Frontal cortex (tissue), 3 donors: ENCODE measurements at regions not wholly inside any gene's neighbourhood (a gene's known extent, or its start where the extent isn't known, plus 50 kb on each side); places are given as distances from the start of the nearest gene placed in this dataset.

Source experiments
- DNase-seq, 2 donors: peaks; one replicate each; pipeline ENCODE4 v3.0.0; 2012; ENCODE audit warnings: low spot score in 2 of 2
- FAIRE-seq: peaks from 2 replicates; lab custom pipeline; 2012; peaks lifted over from hg19 to GRCh38; lab: Jason Lieb, UNC
- donor health status: control.
- donor health status: control.
- donor health status: control.

GRCh38 chr4:156085100-156085499 is 131.4 kb upstream of the CTSO start:
- no peak for FAIRE-seq
- no peak for DNase-seq

GRCh38 chr4:156084373-156084772 is 130.7 kb upstream of the CTSO start:
- DNase-seq (no peak), FAIRE-seq (no peak)

- no peak for FAIRE-seq
- DNase-seq, result no peak
Measured at GRCh38 chr4:156073976-156074375, 120.3 kb upstream of the CTSO start.

- DNase-seq (no peak), FAIRE-seq (no peak)
Measured at GRCh38 chr4:156060661-156061060, 107.0 kb upstream of the CTSO start.

- no peak for DNase-seq
- no peak for FAIRE-seq
Measured at GRCh38 chr4:156053174-156053573, 99.5 kb upstream of the CTSO start.

- FAIRE-seq (no peak), DNase-seq (no peak)
Measured at GRCh38 chr4:156052116-156052515, 98.5 kb upstream of the CTSO start.

- DNase-seq, result no peak
- FAIRE-seq, result no peak
Measured at GRCh38 chr4:156038772-156039171, 85.1 kb upstream of the CTSO start.

GRCh38 chr4:156036496-156036895 is 82.8 kb upstream of the CTSO start:
- DNase-seq (no peak), FAIRE-seq (no peak)

- no peak for FAIRE-seq
- no peak for DNase-seq
Measured at GRCh38 chr4:156029691-156030090, 76.0 kb upstream of the CTSO start.

GRCh38 chr4:156021298-156021697 is 67.6 kb upstream of the CTSO start:
- no peak for FAIRE-seq
- no peak for DNase-seq

- no peak for FAIRE-seq
- no peak for DNase-seq
Measured at GRCh38 chr4:156019246-156019645, 65.6 kb upstream of the CTSO start.

GRCh38 chr4:156018383-156018782 is 64.7 kb upstream of the CTSO start:
- DNase-seq (no peak), FAIRE-seq (no peak)

- no peak for DNase-seq
- FAIRE-seq, result no peak
Measured at GRCh38 chr4:156015781-156016180, 62.1 kb upstream of the CTSO start.

GRCh38 chr4:156006192-156006591 is 52.5 kb upstream of the CTSO start:
- FAIRE-seq (no peak), DNase-seq (no peak)
